ENCODE measurements at regions not wholly inside any gene's neighbourhood (a gene's known extent, or its start where the extent isn't known, plus 50 kb on each side); places are given as distances from the start of the nearest gene placed in this dataset.

GRCh38 chr11:122345586-122345985 is 229.6 kb upstream of the BLID start:
- ATAC-seq: no peak
- TF ChIP-seq, protein P1, sequence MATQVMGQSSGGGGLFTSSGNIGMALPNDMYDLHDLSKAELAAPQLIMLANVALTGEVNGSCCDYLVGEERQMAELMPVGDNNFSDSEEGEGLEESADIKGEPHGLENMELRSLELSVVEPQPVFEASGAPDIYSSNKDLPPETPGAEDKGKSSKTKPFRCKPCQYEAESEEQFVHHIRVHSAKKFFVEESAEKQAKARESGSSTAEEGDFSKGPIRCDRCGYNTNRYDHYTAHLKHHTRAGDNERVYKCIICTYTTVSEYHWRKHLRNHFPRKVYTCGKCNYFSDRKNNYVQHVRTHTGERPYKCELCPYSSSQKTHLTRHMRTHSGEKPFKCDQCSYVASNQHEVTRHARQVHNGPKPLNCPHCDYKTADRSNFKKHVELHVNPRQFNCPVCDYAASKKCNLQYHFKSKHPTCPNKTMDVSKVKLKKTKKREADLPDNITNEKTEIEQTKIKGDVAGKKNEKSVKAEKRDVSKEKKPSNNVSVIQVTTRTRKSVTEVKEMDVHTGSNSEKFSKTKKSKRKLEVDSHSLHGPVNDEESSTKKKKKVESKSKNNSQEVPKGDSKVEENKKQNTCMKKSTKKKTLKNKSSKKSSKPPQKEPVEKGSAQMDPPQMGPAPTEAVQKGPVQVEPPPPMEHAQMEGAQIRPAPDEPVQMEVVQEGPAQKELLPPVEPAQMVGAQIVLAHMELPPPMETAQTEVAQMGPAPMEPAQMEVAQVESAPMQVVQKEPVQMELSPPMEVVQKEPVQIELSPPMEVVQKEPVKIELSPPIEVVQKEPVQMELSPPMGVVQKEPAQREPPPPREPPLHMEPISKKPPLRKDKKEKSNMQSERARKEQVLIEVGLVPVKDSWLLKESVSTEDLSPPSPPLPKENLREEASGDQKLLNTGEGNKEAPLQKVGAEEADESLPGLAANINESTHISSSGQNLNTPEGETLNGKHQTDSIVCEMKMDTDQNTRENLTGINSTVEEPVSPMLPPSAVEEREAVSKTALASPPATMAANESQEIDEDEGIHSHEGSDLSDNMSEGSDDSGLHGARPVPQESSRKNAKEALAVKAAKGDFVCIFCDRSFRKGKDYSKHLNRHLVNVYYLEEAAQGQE (IDR thresholded peaks at IDR 0.05): no peak
- TF ChIP-seq, protein P2, sequence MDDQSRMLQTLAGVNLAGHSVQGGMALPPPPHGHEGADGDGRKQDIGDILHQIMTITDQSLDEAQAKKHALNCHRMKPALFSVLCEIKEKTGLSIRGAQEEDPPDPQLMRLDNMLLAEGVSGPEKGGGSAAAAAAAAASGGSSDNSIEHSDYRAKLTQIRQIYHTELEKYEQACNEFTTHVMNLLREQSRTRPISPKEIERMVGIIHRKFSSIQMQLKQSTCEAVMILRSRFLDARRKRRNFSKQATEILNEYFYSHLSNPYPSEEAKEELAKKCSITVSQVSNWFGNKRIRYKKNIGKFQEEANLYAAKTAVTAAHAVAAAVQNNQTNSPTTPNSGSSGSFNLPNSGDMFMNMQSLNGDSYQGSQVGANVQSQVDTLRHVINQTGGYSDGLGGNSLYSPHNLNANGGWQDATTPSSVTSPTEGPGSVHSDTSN (IDR thresholded peaks at IDR 0.05): no peak
- TF ChIP-seq, protein P3, sequence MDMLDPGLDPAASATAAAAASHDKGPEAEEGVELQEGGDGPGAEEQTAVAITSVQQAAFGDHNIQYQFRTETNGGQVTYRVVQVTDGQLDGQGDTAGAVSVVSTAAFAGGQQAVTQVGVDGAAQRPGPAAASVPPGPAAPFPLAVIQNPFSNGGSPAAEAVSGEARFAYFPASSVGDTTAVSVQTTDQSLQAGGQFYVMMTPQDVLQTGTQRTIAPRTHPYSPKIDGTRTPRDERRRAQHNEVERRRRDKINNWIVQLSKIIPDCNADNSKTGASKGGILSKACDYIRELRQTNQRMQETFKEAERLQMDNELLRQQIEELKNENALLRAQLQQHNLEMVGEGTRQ (IDR thresholded peaks at IDR 0.05): no peak
- TF ChIP-seq, protein P4, sequence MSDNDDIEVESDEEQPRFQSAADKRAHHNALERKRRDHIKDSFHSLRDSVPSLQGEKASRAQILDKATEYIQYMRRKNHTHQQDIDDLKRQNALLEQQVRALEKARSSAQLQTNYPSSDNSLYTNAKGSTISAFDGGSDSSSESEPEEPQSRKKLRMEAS (IDR thresholded peaks at IDR 0.05): no peak
- TF ChIP-seq GATA3 (IDR thresholded peaks at IDR 0.05; ENCODE audit: borderline replicate concordance) (no peak), RNF2 (IDR thresholded peaks at IDR 0.05; ENCODE audit: borderline replicate concordance, low read depth) (no peak), BHLHE40 (IDR thresholded peaks at IDR 0.05; ENCODE audit: low read depth, low read length) (no peak), EP300 (IDR thresholded peaks at IDR 0.05) (no peak), BCL3 (IDR thresholded peaks at IDR 0.05) (no peak), CHD2 (IDR thresholded peaks at IDR 0.05; ENCODE audit: low read length, partially characterized antibody) (no peak), POLR2A (IDR thresholded peaks at IDR 0.05; ENCODE audit: low read length) (no peak), TP53 (CRISPR knock-in tag; IDR thresholded peaks at IDR 0.05) (no peak), SREBF2 (IDR thresholded peaks at IDR 0.05) (no peak), ZFP36 (IDR thresholded peaks at IDR 0.05; ENCODE audit: borderline replicate concordance, partially characterized antibody) (no peak), HOXB5 (CRISPR knock-in tag; IDR thresholded peaks at IDR 0.05) (no peak), MAZ (IDR thresholded peaks at IDR 0.05; ENCODE audit: borderline replicate concordance, low read depth, low read length) (no peak)
- TF ChIP-seq, protein P5, sequence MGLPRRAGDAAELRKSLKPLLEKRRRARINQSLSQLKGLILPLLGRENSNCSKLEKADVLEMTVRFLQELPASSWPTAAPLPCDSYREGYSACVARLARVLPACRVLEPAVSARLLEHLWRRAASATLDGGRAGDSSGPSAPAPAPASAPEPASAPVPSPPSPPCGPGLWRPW (IDR thresholded peaks at IDR 0.05): no peak
- ChIA-PET CTCF (interaction anchor here (1.0 kb wide), 1 partner anchor 10 kb away, joined by 3 read pairs; no protein-coding TSS in a partner anchor), POLR2A (no interaction called here)
- Histone ChIP-seq H3K4me2 (no peak overlapping the region), H3K9me3 (no peaks in the 10 kb centered on the region), H3K27ac (no peak overlapping the region), H3K4me1 (peaks cover 7% of the 10 kb centered on the region; the same call in 2 of the 3 replicates), H3K4me3 (no peak overlapping the region)
- 63% methylated on average over 7 of the region's 7 CpGs for WGBS (ENCODE audit: missing lambda C conversion rate)
- no peak for DNase-seq (ENCODE audit: low read depth in 1 of 2, low spot score in 1 of 2)
- FAIRE-seq: no peak

GRCh38 chr11:122344215-122344614 is 228.2 kb upstream of the BLID start:
- 66% methylated on average over 3 of the region's 3 CpGs for WGBS (ENCODE audit: missing lambda C conversion rate)
- H3K9me3 ChIP-seq: no peaks in the 10 kb centered on the region
- H3K27ac ChIP-seq: no peak overlapping the region
- ATAC-seq: no peak
- H3K4me1 ChIP-seq: peaks cover 7% of the 10 kb centered on the region; the same call in 2 of the 3 replicates
- TF ChIP-seq ZNF302 (CRISPR knock-in tag; IDR thresholded peaks at IDR 0.05): no peak
- no peak for TF ChIP-seq FOXS1 (CRISPR knock-in tag; IDR thresholded peaks at IDR 0.05)
- no peak for TF ChIP-seq HOXB13 (CRISPR knock-in tag; IDR thresholded peaks at IDR 0.05; ENCODE audit: low read depth)
- no peak for TF ChIP-seq GATA3 (IDR thresholded peaks at IDR 0.05; ENCODE audit: borderline replicate concordance)
- no peak for TF ChIP-seq EP300 (IDR thresholded peaks at IDR 0.05)
- no peak for TF ChIP-seq SREBF2 (IDR thresholded peaks at IDR 0.05)
- TF ChIP-seq ESRRA (IDR thresholded peaks at IDR 0.05; ENCODE audit: borderline replicate concordance, low read length): no peak
- no peak for TF ChIP-seq RARB (CRISPR knock-in tag; IDR thresholded peaks at IDR 0.05)
- TF ChIP-seq, protein P1 (IDR thresholded peaks at IDR 0.05): no peak
- TF ChIP-seq FOSB (CRISPR knock-in tag; IDR thresholded peaks at IDR 0.05): no peak
- TF ChIP-seq JUN (IDR thresholded peaks at IDR 0.05): no peak
- TF ChIP-seq HOXA7 (CRISPR knock-in tag; IDR thresholded peaks at IDR 0.05): no peak
- no peak for FAIRE-seq
- no peak overlapping the region for H3K4me2 ChIP-seq
- ChIA-PET POLR2A (no interaction called here), CTCF (no interaction called here)
- no peak for DNase-seq (ENCODE audit: low read depth in 1 of 2, low spot score in 1 of 2)
- H3K4me3 ChIP-seq: no peak overlapping the region

Data from A549 (cell line).